SIG-M5 treated with dmso at 0.1 percent for 504 hours (cell line): ENCODE measurements at regions not wholly inside any gene's neighbourhood (a gene's known extent, or its start where the extent isn't known, plus 50 kb on each side); places are given as distances from the start of the nearest gene placed in this dataset.

Experiments used
- DNase-seq: peaks from one replicate; lab custom pipeline; 2025; ENCODE audit not compliant: unreplicated experiment; lab: John Stamatoyannopoulos, UW

DNA sequence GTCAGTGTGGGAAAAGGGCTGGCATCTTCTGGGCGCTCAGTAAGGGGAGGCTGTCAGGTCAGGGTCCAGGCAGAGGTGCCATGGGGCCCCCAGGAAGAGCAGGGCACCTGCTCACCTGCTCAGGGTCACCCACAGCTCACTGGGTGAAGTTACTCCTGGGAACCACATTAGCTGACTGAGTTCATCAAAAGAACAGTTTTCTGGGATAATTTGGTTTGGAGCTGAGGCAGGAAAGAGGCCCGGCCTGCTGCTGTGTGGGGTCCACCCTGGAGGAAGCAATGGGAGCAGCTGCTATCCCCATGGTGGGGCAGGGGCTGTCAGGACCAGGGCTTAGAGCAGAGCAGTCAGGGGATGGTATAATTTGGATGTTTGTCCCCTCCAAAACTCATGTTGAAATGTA is 97.2 kb upstream of the GPC1 start:
- DNase-seq: no peak

DNA sequence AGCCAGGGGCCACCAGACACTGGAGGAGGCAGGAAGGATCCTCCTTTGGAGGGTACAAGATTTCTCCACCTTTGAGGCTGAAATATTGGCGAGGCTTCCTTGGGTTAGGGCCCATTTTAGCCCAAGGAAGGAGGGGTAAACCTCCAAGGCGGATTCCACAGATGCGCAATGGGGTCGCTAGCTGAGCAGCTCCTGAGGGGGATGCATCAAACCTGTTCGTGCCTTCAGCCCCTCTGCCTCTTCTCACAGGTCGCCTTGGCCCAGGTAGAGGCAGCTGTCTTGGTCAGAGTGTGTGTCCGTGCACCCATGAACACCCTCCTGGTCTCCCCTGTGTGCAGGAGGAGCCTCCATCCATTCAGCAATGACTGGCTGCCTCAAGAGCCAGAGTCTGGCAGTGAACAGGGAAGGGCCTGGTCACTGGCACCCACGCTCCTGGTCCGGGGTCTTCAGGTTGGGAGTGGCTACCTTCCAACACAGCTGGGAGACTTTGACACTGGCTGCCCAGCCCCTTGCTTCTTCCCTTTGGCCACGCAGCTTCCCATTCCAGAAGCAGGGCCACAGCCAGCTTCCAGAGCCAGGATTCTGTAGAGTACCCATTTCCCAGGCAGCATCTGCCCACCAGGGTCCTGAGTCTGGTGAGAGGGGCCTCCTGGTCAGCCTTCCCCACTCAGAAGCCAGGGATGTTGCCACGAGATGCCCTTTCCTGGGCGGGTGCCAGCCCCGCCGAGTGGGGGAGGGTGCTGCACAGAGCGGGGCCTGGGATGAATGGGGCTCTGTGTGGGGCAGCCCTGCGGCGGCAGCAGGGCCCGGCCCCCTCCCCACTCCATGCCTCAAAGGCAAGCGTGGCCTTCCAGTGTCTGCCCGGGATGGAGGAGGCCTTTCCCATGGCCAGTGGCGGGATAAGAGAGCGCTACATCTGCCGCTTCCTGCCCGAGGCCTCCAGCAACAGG is 95.8 kb upstream of the GPC1 start:
- DNase-seq: no peak

DNA sequence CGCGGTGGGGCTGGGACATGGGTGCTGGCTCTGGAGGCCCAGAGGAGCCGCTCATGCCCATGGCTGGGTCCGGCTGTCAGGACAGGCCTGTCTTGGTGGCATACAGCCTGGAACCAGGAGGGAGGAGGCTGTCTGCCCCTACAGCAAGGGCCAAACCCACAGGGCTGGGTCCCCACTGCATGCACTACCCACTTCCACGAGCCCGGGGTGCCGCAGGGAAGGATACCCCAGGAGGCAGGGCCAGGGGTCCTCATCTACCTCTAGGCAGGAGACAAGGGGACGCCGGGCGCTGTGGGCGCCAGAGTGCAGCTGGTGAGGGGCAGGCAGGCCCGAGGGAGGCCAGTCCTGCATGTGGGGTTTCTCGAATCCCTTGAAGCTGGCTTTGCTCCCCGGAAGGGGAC is 95.1 kb upstream of the GPC1 start:
- DNase-seq: no peak

DNA sequence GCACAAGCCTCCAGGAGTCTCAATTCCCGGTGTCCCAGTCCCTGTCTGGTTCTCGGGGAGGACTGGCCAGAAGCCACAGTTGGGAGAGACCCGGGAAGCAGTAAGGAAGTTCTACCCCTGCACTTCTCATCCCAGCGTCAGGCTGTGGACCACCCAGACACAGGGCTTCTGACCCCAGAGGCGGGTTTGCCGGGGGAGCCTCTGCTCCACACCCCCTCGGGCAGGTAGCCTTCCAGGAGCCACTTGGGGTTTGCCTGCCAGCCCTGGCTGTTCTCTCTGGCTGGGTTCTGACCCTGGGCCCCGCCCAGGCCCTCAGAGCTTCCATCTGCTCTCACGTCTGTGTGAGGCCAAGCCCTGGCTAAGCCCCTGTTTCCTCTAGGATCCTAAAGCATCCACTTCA is 94.4 kb upstream of the GPC1 start:
- DNase-seq: no peak

DNA sequence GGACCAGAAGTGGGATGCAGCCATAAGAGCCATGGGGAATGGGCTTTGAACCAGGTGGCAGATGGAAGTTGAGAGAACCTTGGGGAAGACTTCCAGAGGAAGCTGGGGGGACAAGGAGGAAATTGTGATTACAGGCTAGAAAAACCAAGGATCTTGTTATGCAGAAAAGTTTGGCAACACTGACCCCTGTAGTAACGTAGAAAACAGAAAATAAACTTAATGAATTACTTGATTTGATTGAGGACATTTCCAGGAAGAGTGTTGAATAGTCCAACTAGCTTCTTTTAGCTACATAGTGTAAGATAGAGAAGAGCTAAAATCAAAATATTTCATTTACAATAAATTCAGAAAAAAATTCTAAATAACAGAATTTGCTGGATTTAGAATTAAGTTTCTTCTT is 91.9 kb upstream of the GPC1 start:
- no peak for DNase-seq

DNA sequence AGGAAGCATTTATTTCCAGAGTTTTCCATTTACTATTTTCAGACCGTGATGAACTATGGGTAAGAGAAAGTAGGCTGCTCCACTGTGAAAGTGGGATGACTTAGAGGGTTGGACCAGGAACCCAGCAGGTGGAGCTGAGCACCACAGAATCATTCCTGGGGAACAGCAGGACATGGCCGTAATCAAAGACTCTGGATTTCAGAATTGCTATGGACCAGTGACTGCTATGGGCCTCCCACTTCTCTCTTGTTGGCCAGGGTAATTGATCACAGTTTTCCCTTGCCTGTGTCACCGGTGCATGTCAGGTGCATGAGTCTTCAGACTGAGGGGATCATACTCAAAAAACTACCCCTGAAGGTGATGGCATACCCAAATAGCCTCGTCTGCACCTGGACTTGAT is 90.6 kb upstream of the GPC1 start:
- no peak for DNase-seq

DNA sequence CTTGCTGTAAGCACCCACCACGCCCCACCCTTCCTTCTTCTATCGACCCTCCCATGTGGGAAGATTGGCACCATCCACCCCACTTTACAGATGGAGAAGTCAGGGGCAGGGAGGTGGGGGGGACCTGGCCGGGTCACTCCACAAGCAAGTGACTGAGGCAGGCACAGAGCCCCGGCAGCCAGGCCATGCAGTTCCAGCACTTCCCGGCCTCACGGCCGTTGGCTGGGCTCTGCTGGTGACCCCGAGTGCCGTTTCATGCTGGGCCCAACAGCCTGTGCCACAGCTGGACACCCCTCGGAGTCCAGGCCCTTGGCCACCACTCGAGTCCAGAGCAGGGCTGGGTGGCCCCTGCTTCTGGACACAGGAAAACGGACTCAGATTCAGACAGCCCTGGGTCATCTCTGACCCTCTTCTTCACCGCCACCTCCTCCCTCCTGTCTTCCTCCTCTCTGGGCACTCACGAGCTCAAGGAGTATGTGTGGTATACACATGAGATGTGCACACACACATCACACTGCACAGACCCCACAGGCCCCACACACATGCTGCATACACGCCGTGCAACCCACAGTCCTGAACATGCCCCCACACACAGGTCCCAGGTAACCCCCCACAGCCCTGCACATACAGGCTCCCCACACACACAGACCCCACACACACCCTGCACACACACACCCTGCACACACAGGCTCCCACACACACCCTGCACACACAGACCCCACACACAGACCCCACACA is 89.3 kb upstream of the GPC1 start:
- no peak for DNase-seq

DNA sequence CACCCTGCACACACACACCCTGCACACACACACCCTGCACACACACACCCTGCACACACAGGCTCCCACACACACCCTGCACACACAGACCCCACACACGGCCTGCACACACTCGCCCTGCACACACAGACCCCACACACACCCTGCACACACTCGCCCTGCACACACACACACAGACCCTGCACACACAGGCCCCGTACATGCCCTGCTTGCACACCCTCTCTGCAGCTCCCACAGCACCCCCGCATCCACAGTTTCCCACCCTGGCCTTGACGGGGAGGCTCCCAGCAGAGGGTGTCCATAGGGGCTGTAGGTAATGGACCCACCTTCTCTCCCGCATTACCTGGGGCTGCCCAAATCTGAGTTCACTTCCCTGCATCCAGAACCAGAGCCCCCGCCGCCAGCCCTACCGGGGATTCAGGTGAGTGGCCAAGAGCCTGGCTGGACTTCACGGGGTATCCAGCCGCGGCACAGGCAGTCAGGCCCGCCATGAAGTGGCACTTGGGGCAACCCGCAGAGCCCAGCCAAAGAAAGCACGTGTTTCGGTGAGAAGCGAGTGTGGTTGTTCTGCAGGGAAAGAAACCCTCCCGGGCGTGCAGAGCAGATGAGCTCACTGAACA is 88.6 kb upstream of the GPC1 start:
- DNase-seq: no peak

DNA sequence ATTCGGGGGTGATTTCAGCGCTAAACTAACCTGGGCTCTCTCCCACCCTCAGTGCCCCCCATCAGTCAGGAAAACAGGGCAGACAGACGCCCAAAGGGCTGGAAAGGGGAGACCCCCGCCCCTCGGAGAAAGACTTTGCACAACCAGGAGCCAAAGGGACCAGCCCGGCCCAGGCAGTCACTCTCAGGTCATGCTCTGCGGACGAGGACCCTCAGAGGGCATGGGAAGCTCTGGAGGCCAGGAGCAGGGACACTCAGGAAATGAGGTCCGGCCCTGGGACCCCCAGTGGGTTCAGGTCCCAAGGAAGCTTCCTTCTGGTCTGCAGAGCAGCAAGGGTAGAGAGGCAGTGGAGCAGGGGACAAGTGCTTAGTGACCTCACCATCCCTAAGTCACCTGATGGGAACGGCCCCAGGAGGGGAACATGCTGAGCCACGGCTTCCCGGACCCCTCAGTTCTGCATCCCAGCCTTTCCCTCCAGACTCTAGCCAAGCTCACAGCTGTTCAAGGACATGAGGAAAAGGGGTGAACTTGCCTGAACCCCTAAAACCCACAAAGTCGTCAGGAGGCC is 88.0 kb upstream of the GPC1 start:
- DNase-seq: no peak

DNA sequence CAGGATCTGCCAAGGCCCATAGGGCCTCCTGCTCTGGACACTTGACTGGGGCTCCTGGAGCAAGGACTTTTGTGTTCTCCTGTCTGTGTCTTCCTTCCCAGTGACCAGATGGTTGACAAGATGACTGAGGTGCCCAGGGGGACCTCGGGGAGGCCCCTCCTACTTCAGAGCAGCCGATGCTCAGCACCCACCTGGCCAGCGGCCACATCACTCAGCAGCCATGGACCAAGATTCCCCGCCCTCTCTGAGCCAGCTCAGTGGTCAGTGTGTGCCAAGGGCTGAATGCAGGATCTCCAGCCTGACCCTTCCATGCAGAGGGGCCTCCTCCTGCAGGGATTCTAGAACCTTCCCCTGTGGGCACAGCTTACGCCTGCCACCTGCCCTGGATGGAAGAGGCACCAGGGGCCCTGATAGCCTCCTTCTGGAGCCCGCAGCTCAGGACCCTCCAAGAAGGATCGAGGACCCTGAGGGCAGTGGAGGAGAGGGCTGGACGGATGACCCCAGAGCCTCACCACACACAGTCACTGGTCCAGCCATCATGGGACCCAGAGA is 87.4 kb upstream of the GPC1 start:
- no peak for DNase-seq

DNA sequence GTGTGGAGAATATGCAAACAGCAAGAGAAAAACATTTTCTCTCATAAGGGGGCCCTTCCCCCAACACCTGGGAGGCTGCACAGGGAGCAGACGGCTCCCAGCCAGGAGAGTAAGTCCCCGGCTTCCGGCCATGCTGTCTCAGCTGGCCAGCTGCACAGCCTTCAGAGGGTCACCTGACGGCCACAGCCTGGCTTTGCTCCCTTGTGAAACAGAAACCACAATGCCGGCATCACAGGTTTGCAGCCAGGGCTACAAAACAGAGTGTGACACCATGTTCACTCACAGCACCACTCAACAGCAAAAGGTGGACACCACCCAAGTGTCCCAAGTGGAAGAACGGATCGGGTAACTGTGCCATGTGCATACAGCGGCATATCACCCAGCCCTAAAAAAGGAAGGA is 86.9 kb upstream of the GPC1 start:
- DNase-seq: no peak

DNA sequence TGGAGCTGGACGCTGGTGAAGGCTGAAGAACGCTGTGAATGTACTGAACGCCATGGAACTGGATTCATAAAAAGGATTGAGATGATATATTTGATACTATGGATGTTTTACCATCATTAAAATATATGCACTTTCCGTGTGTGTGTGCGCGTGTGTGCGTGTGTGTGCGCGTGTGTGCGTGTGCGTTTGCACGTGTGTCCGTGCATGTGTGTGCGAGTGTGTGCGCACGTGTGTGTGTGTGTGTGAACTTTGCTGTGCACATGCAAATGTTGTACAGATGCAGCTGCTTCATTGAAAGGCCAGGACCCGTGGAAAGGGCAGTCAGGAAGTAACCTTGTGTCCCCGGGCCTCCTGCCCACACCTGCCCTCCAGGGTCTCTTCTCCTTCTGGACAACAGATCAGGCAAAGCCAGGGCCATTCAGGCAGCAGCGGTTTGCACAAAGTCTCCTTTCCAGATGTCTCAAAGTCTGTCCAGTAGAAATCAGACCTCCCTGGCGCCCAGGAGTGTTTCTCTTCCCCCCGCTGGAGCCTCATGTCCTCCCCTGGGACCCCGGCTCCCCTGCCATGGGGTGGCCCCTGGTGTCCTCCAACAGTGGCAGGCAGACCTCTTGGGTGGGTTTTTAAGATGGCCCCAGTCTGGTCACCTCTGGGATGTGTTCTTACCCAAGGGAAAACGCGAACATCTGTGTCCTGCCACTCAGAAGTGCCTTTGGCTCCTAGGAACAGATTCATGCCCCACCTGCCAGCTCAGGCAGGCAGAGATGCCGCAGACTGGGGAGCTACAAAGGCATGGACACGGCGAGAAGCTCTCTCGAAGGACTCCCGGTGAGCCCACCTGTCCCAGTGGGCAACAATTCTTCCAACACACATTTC is 86.1 kb upstream of the GPC1 start:
- no peak for DNase-seq

DNA sequence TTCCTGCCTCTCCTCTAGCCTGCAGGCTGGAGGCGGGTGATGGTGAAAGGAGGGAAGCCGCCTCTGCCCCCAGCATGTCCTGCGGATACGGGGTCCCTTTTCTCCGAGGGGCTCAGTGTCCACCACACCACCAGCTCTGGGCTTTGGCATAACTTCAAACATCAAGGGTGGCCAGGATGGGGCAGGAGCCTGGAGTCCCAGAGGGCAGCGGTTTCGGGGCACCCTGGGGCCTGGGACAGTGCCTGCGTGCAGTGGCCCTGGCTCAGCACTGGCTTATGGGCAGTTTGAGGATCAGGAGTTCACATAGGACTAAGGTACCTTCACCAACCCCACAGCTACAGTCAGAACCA is 85.5 kb upstream of the GPC1 start:
- no peak for DNase-seq

DNA sequence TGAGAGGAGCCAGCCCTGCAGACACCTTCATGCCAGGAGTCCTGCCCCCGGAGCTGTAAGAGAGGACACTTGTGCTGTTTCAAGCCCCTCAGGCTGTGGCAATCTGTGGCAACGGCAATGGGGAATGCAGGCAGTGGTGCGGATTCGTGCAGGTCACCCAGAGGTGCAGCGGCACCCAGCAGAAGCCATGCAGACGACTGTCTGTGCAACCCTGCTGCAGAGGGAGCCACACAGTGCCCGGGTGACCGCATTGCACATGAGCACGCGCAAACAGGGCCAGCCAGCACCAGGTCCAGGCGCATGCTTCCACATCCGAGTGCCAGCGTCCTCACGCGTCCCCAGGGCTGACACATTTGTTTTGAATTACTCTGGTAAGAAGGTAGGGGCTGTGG is 84.8 kb upstream of the GPC1 start:
- DNase-seq: no peak

DNA sequence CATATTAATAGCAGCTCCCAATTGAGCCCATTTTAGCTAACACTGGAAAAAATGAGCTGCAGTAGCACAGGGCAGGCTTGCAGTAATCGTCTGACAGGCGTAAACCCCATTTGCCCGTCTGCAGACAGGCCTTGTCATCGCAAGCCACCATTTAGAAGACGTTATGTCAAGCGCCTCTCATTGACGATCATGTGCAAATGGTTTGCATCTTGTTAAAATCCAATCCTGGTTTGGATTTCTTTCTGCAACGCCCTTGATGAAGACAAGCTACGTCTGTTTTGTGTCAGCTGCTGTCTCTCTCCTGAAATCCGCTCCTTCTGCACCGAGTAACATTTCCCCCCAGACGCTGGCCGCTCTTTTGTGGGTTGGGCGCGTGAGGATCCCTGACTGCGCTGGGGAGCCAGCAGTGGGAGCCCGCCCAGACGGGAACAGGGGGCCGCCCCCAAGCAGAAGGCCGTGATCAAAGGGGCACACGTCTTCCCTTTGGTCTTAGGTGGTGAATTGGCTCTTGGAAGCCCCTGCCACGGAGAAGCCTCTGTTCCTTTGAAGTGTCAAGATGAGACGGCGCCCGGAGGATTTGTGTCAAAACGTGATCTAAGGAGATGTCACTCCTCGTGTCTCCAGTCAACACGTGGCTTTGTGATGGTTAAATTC is 84.2 kb upstream of the GPC1 start:
- no peak for DNase-seq

DNA sequence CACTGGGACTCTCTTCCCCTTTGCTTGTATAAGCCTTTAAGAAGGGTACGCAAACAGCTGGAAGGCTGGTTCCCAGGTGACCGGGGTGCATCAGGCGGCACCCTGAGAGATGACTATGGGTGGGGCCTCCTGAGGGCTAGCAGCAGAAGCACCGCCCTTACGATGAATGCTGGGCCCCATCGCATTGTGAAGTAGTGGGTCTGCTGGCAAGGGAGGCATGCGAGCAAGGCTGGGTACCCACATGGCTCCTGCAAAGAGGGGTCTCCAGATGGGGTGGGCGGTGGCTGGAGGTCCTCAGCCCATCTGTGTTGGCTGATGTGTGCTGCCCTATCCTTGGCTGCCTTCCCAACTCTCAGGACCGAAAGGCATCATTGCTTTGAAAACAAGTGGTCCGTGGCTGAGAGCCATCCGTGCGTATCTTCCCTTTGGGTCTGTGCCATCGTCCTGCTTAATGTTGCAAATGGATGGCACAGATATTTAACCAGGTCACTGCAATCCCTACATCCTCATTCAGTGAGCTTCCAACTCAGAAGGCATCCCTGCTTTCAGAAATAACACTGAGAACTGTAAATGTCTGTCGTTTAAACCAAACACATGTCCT is 83.5 kb upstream of the GPC1 start:
- no peak for DNase-seq

DNA sequence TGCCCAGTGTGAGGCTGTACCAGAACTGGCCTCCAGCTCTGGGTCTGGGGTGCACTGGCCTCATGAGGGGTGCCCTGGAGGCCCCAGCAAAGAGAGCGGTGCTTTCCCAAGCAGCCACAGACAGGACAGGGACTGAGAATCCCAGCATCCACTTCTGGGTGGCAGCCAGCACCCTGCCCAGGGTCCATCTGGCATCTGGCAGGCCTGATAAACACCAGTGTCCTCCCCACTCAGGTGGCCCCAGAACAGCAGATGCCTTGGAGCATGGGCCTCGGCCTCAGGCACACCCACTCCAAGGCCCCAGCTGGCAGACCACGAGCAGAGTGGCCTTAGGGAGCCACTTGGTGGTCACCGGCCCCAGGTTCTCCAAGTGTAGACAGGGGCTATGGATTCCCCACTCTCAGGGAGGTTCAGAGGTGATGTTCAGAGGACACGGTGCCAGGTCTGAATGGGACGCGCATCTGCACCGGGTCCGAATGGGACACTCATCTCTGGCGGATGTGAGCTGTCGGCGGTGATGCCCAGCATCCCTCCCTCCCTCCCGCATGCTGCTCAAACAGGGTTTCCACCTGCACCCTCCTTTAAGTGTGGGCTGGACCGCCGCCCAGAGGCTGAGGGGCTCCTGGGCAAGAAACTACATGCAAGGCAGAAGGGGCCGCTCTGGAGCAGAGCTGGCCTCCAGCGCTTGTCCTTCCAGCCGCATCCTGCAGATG is 82.2 kb upstream of the GPC1 start:
- DNase-seq: no peak

DNA sequence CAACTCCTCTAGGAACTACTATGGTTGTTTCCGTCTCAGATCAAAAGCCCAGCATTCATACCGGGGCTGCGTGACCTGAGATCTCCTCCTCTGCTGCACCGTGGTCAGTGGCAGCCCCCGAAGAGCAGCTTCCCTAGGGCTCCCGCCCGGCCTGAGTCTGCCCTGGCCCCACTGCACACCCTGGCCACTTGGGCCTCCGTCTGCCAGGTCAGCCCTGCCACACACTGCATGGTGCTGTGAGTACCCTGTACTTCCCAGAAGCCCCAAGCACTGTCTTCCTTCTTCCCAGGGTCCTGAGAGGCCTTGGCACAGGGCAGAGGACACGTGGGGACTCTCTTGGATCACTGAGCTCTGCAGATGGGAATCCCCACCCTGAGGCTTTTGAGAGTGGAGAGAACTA is 81.5 kb upstream of the GPC1 start:
- no peak for DNase-seq
